ENCODE measurements at regions not wholly inside any gene's neighbourhood (a gene's known extent, or its start where the extent isn't known, plus 50 kb on each side); places are given as distances from the start of the nearest gene placed in this dataset.

DNA sequence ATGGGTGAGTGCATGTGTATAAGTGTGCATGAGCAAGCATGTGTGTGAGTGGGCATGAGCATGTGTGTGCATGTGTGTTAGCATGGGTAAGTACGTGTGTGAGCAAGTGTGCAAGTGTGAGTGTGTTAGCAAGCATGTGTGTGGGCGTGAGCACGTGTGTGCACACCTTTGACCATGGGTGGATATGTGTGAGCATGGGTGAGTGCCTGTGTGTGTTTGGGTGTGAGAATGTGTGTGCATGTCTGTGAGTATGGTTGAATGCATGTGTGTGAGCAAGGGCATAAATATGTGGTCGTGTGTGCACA is 84.6 kb downstream of the DLL1 start:
- TF ChIP-seq EZH2 (IDR thresholded peaks at IDR 0.05; ENCODE audit: borderline replicate concordance) (no peak), CTCF (IDR thresholded peaks at IDR 0.05; ENCODE audit: poor library complexity) (no peak)
